ENCODE measurements at regions not wholly inside any gene's neighbourhood (a gene's known extent, or its start where the extent isn't known, plus 50 kb on each side); places are given as distances from the start of the nearest gene placed in this dataset.

GRCh38 chr5:74363603-74364205 lies 276.8 kb downstream of the ENC1 start:
- H4K8ac ChIP-seq (ENCODE audit: extremely low read depth, insufficient read depth, low read length) = no peak overlapping the region
- no peak overlapping the region for H2BK20ac ChIP-seq (ENCODE audit: low read length)
- H2BK120ac ChIP-seq (replicated peaks; ENCODE audit: low read depth, low read length) = no peak overlapping the region
- no peak overlapping the region for H4K5ac ChIP-seq (ENCODE audit: insufficient read length, low read depth, low read length)
- DNase-seq (ENCODE audit: low read depth in 1 of 2, low spot score in 2 of 2) = no peak
- 91% methylated on average over 6 of the region's 7 CpGs; no CpG with 5 or more reads in 1 of the 2 experiments for WGBS, 2 experiments (ENCODE audit: extremely low coverage in 1 of 2, insufficient coverage in 1 of 2, insufficient read length in 1 of 2, insufficient replicate concordance in 2 of 2, low coverage in 1 of 2, low lambda C conversion rate in 2 of 2, missing lambda C conversion rate in 1 of 2)
- H4K91ac ChIP-seq (replicated peaks; ENCODE audit: insufficient read length, low read length) = no peak overlapping the region
- H3K9ac ChIP-seq (replicated peaks in 1 of 4; ENCODE audit: extremely low read depth in 1 of 4, low read depth in 3 of 4, low read length in 3 of 4) = no peak overlapping the region
- no peak overlapping the region for H3K4ac ChIP-seq (replicated peaks; ENCODE audit: insufficient read length, low read depth, low read length)
- ChIA-PET POLR2A (ENCODE audit: partially characterized antibody) (no interaction called here), CTCF (ENCODE audit: partially characterized antibody) (interaction anchor here (1.2 to 1.6 kb wide), 2 partner anchors 22 to 328 kb away, joined by 3 to 4 read pairs; no protein-coding TSS in a partner anchor)
- H3K4me1 ChIP-seq (replicated peaks in 1 of 4; ENCODE audit: control insufficient read depth in 3 of 4, insufficient read depth in 4 of 4, low read length in 3 of 4) = no peaks in the 10 kb centered on the region
- H3K18ac ChIP-seq (ENCODE audit: extremely low read depth, low read length) = no peak overlapping the region
- H2BK5ac ChIP-seq (ENCODE audit: low read depth, low read length) = no peak overlapping the region
- no peaks in the 10 kb centered on the region for H3K79me2 ChIP-seq (ENCODE audit: control insufficient read depth in 1 of 2, insufficient read depth in 2 of 2, low read length in 2 of 2)
- FAIRE-seq = no peak
- no peak overlapping the region for H3K4me2 ChIP-seq (ENCODE audit: insufficient read depth in 1 of 2, low read depth in 2 of 2, low read length in 2 of 2)
- H3K27ac ChIP-seq (ENCODE audit: low read depth, low read length) = no peak overlapping the region
- H3K23me2 ChIP-seq (ENCODE audit: low read depth, low read length) = no peaks in the 10 kb centered on the region; the same call in 1 of the 2 replicates
- no peaks in the 10 kb centered on the region for H3K79me1 ChIP-seq (ENCODE audit: low read depth, low read length)
- TF ChIP-seq RNF2 (IDR thresholded peaks at IDR 0.05; ENCODE audit: borderline replicate concordance, low read depth, low read length, missing control alignments, poor library complexity, severe bottlenecking) = no peak
- TF ChIP-seq SP4 (IDR thresholded peaks at IDR 0.05; ENCODE audit: low read length) = no peak
- no peak for TF ChIP-seq RXRA (IDR thresholded peaks at IDR 0.05; ENCODE audit: insufficient read depth, low read depth, low read length)
- TF ChIP-seq JUND (IDR thresholded peaks at IDR 0.05; ENCODE audit: low read length) = no peak
- TF ChIP-seq CBX8 (IDR thresholded peaks at IDR 0.05; ENCODE audit: borderline replicate concordance, low read depth, low read length) = no peak
- TF ChIP-seq POU5F1 (IDR thresholded peaks at IDR 0.05; ENCODE audit: low read depth, low read length) = no peak
- TF ChIP-seq RFX5 (IDR thresholded peaks at IDR 0.05; ENCODE audit: borderline replicate concordance, low read depth, low read length) = no peak
- no peak for TF ChIP-seq POLR2AphosphoS5 (IDR thresholded peaks at IDR 0.05; ENCODE audit: low read depth, low read length)
- no peak for TF ChIP-seq SIX5 (IDR thresholded peaks at IDR 0.05; ENCODE audit: low read depth, low read length)
- no peak for TF ChIP-seq PHF8 (conservative IDR thresholded peaks at IDR 0.05; ENCODE audit: low read depth, low read length)
- no peak for TF ChIP-seq TAF1 (IDR thresholded peaks at IDR 0.05; ENCODE audit: low read depth, low read length)
- no peak for TF ChIP-seq GTF2F1 (IDR thresholded peaks at IDR 0.05; ENCODE audit: borderline replicate concordance, low read depth, low read length)
- no peak for TF ChIP-seq MAX (IDR thresholded peaks at IDR 0.05)
- no peak for TF ChIP-seq TEAD4 (IDR thresholded peaks at IDR 0.05; ENCODE audit: low read depth, low read length)
- H3K27me3 ChIP-seq (replicated peaks in 1 of 4; ENCODE audit: control insufficient read depth in 3 of 4, extremely low read depth in 1 of 4, insufficient read depth in 3 of 4, low read length in 3 of 4) = no peaks in the 10 kb centered on the region
- H2AFZ ChIP-seq (ENCODE audit: low read length) = no peak overlapping the region
- no peak overlapping the region for H3K56ac ChIP-seq (replicated peaks; ENCODE audit: insufficient read length, low read depth, low read length)
- no peak overlapping the region for H2BK15ac ChIP-seq (ENCODE audit: low read length)
- no peak overlapping the region for H3K14ac ChIP-seq (ENCODE audit: insufficient read length)
- H3K9me3 ChIP-seq (ENCODE audit: insufficient read depth in 2 of 2, low read depth in 1 of 2, low read length in 1 of 2) = no peaks in the 10 kb centered on the region
- H3K4me3 ChIP-seq (ENCODE audit: extremely low read depth in 1 of 4, insufficient read depth in 2 of 4, low read depth in 3 of 4, low read length in 4 of 4) = no peak overlapping the region
- no peak overlapping the region for H2BK12ac ChIP-seq (ENCODE audit: low read depth, low read length)
- no peak overlapping the region for H2AK5ac ChIP-seq (ENCODE audit: low read depth, low read length)
- no peak overlapping the region for H3K23ac ChIP-seq (ENCODE audit: insufficient read length)
- no peaks in the 10 kb centered on the region for H4K20me1 ChIP-seq (replicated peaks in 1 of 2; ENCODE audit: control insufficient read depth in 1 of 2, insufficient read depth in 2 of 2, low read length in 2 of 2)
- H3K36me3 ChIP-seq (ENCODE audit: control insufficient read depth in 2 of 4, insufficient read depth in 4 of 4, low read length in 3 of 4) = no peaks in the 10 kb centered on the region
